SU-DHL-6 (cell line): ENCODE measurements at regions not wholly inside any gene's neighbourhood (a gene's known extent, or its start where the extent isn't known, plus 50 kb on each side); places are given as distances from the start of the nearest gene placed in this dataset.

Experiments used
- EZH2phosphoT487 ChIP-seq: fragments of 200-600 bp; sonication (generic), shearing (Covaris generic); conservative IDR thresholded peaks from 2 replicates; pipeline ENCODE4 v1.6.1; 2018; ENCODE audit warnings: mild to moderate bottlenecking, antibody characterized with exemption, low read length, moderate library complexity, mixed read lengths
- TF ChIP-seq, protein P1 (sequence below): fragments of 200-600 bp; sonication (generic); IDR thresholded peaks from one replicate; pipeline ENCODE4 v1.5.1; 2017; ENCODE audit warnings: antibody characterized with exemption, mild to moderate bottlenecking, low read length, moderate library complexity; ENCODE audit not compliant: insufficient read depth, poor library complexity, severe bottlenecking

DNA sequence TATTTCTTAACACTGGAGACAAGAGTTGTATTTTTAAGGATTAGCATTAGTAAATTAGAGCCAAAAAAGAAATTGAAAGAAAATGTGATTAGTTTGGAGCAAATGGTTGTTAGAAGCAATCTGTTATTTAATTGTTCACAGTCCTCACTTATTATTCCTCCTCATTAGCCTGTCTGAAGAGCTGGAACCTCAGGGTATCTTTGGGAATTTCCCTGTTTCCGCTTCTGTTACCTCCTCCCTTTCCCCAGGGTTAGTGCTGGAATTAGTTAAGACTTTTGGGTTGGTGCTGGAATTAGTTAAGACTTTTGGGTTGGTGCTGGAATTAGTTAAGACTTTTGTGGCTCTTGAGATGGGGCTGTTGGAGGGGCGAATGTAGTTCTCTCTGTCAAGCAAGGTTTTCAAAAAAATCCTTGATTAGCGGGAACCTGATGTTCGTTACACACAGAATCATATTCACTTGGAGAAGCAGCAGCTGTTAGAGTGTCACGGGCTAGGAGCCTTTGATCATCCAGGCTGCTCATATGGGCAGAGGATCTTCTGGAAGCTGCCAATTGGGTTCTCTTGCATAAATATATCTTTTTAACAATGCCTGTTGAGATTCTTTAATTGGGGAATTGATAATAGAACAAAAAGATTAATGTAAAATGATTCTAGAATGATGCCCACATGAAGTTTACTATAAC lies 251.0 kb upstream of the NPSR1 start:
- TF ChIP-seq, protein P1, sequence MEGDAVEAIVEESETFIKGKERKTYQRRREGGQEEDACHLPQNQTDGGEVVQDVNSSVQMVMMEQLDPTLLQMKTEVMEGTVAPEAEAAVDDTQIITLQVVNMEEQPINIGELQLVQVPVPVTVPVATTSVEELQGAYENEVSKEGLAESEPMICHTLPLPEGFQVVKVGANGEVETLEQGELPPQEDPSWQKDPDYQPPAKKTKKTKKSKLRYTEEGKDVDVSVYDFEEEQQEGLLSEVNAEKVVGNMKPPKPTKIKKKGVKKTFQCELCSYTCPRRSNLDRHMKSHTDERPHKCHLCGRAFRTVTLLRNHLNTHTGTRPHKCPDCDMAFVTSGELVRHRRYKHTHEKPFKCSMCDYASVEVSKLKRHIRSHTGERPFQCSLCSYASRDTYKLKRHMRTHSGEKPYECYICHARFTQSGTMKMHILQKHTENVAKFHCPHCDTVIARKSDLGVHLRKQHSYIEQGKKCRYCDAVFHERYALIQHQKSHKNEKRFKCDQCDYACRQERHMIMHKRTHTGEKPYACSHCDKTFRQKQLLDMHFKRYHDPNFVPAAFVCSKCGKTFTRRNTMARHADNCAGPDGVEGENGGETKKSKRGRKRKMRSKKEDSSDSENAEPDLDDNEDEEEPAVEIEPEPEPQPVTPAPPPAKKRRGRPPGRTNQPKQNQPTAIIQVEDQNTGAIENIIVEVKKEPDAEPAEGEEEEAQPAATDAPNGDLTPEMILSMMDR = no peak
- no peak for TF ChIP-seq EZH2phosphoT487
